HTR-8/SVneo (cell line): ENCODE measurements at regions not wholly inside any gene's neighbourhood (a gene's known extent, or its start where the extent isn't known, plus 50 kb on each side); places are given as distances from the start of the nearest gene placed in this dataset.
"Not testable (repeated sequence)": the region's sequence is repeated elsewhere in the genome, so short reads cannot be mapped to it uniquely, and the experiment has no call there.

ENCODE experiments used
- DNase-seq: peaks from one replicate; pipeline ENCODE4 v3.0.0; 2011; ENCODE audit warnings: low spot score, mixed read lengths; ENCODE audit not compliant: insufficient read length
- FAIRE-seq: peaks from 2 replicates; lab custom pipeline; 2011; peaks lifted over from hg19 to GRCh38; lab: Jason Lieb, UNC

DNA sequence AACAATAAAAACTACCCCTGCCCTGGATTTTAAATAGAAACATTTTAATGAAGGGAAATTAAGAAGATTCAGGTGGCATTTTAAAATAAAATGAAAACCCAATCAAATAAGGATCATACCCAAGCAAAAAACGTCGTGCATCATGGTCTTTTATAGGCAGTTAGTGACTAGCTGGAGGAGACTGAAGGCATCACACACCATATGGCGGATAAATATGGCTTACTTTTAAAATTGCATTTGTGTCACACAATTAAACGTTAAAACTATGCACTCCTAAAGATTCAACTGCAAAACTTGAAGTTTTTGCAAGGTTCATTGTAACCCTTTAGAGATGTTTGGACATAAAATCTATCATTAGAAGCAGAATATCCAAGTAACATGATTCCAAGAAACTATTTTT is 200.1 kb upstream of the NRG3 start:
- no peak for FAIRE-seq

DNA sequence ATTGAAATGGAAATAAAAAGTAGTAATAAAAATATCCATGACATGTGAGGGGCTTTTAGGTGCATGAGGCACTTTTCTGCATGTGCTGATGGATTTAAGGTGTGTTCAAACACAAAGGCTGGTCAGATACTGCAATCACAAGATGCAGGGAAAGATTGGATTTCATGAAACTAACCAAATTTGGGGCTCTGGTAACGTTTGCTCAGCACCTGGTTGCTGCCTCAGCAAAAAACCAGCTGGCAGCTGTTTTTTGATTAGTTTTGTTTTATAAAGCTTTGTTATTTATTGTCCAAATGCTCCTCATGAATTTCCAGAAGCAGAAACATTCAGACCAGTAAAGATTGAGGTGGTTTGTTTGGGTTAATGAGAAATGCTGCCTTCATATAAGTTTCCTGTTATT is 195.7 kb upstream of the NRG3 start:
- FAIRE-seq (no peak), DNase-seq (no peak)

More for the DNA sequence above, 200.1 kb upstream of the NRG3 start:
- no peak for DNase-seq

DNA sequence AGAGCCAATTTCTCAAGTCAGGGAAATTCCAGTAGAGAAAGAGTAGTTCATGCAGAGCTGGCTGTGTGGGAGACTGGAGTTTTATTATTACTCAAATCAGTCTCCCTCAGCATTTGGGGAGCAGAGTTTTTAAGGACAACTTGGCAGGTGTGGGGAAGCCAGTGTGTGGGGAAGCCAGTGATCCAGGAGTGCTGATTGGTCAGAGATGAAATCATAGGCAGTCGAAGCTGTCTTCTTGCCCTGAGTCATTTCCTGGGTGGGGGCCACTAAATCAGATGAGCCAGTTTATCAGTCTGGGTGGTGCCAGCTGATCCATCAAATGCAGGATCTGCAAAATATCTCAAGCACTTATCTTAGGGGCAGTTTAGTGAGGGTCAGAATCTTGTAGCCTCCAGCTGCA is 194.6 kb upstream of the NRG3 start:
- DNase-seq (no peak), FAIRE-seq (no peak)

DNA sequence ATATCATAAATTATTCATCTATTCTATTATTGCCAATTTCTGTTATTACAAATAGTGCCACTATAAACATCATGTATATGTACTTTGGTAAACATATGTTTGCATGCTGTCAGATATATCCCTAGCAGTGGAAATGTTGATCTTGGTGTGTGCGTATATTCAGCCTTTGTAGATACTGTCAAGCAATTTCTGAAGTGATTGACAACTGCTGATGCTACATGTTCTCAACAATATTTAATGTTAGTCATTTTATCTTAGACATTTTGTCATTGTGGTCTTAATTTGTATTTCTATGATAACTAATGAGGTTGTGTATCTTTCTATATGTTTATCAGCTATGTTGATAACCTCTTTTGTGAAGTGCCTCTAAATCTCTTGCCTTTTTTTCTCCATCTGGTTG is 186.5 kb upstream of the NRG3 start:
- no peak for DNase-seq

DNA sequence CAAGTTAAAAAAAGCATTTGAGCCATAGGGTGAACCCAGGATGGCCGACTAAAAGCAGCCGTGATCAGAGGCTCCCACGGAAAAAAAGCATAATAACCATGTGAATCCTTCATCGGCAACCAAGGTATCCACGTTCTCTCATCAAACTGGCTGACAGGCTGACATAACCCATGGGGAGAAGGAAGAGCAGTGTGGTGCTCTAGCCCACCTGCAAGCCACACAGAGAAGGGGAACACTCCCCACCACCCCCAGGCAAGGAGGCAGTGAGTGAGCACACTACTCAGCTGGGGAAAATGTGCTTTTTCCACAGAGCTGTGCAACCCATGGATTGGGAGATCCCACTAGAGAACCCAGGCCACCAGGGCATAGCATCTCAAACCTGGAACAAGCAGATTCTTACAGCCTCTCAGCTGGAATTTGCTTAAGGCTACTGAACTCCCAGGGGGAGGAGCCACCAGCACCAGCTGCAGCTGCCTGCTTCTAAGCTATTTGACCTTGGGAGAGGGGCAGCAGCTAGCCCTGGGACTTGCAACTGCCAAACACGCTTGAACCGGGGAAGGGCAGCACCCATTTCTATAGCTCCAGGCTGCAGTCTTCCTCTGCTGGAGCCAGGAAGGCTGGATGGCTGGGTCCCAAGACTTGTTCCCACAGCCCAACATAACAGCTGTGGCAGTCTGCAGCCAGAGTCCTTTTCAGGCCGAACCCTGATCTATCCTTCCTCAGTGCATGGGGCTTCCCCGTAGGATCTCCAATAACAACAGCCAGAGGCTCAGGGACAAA is 178.2 kb upstream of the NRG3 start:
- DNase-seq (no peak), FAIRE-seq (no peak)

More for the DNA sequence above, 186.5 kb upstream of the NRG3 start:
- FAIRE-seq: no peak

DNA sequence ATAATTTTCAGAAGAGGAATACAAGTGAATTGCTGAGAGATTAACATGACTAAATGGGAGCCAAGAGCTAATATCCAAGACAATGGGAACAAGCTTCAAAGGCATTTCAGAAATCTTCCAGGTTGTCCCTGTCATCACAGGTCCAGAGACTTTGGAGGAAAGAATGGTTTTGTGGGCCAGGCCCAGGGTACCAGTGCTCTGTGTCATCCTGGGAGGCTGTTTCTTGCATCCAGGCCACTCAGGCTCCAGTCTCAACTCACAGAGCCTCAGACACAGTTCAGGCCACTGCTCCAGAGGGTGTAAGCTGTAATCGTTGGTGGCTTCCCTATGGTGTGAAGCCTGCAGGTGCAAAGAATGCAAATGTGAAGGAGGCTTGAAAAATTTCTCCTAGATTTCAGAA is 170.4 kb upstream of the NRG3 start:
- no peak for FAIRE-seq
- no peak for DNase-seq

DNA sequence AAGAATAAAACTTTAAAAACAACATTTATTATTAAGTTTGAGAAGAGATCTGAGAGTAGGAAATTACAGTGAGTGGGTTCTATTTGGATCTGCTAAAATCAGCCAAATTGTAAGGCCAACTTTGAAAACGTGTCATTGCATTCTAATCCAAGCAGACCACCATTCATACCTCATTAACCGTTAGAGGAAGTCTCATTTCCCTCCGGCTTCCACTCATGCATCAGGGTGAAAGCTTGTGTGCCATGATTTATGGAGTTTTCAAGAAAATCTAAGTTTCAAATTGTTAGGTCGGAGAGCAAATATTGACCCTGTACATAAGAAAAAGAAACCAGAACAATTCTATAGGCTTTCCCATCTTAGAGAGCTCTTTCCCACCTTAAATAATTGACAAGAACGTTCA is 166.6 kb upstream of the NRG3 start:
- DNase-seq (no peak), FAIRE-seq (no peak)

DNA sequence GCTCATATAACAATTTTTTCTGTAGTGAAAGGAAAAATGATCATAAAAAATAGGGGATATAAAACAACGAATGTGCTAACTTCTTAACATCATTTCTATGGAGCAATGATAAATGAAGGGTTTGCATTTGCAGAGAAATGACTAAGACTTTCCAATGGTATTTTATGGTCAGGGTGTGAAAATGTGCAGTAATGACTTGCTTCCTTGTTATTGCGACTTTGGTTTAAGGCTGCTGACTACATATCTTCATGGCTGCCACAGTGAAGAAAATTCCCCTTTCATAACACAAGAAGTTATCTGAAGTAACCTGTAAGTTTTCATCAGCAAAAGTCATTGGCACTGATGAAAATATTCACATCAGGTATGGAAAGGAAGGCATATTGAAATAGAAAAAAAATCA is 166.1 kb upstream of the NRG3 start:
- DNase-seq: no peak

DNA sequence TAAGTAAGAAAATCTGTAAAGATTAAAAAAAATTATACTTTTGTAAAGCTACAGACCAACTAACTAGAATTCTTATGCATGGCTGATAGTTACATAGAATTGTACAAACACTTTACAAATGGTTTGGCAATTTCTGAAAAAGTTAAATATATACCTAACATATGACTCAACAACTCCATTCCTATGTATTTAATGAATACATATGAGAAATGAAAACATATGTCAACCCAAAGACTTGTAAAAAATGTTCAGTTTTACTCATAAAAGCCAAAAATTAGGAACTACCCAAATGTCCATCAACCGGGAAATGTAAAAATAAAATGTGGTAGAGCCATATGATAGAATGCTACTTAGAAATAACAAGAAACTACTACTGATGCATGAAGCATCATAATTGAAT is 152.6 kb upstream of the NRG3 start:
- DNase-seq: no peak
- no peak for FAIRE-seq

More for the DNA sequence above, 166.1 kb upstream of the NRG3 start:
- no peak for FAIRE-seq

DNA sequence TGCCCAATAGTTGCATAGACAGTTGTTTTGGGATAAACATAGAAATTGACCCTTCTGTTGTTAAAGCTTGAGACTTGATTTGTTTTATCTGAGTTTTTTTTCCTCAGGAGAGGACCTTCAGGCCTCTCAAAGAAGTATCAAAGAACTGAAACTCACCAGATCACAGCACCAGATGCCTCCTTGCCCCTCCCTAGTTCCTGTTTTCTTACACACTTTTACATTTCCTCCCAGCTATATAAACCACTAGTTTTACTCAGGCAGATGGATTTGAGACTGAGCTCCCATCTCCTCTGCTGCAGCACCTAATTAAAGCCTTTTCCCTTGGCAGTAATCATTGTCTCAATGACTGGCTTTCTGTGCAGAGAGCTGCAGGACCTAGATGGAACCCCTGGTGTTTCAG is 150.6 kb upstream of the NRG3 start:
- no peak for DNase-seq
- no peak for FAIRE-seq

DNA sequence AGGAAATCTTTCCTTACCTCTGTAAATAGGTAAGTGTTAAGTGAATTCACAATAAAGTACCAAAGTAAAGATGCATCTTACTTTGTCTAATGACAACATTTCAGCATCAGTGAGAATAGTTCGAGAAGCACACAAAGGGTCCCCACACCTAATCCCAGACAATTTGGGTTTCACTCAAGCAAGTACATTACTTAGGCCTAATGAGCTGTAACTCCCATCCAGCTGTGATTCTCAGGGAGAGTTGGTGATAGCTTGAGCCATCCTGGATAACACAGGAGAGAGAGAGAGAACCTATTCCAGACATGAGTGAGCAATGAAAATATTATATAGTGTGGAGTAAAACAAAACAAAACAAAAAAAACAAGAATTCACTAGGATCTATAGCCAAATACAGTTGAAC is 149.1 kb upstream of the NRG3 start:
- DNase-seq (no peak), FAIRE-seq (no peak)

DNA sequence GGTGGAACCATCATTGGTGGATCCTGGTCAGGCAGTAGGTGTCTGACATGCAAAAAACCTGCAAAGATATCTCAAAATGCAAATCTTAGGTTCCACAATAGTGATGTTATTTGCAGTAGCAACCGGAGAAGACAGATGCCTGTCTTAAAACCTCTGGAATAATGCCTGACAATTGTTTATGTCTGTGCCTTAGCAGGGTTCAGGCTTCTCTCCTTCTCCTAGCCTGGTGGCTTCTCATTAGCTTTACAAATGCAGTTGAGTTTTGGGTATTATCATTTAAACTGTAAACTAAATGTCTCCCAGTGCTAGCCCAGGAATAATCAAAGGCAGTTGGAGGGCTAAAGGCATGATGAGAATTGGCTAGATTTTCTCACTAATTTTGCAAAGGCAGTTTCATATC is 146.3 kb upstream of the NRG3 start:
- DNase-seq: no peak
- no peak for FAIRE-seq

DNA sequence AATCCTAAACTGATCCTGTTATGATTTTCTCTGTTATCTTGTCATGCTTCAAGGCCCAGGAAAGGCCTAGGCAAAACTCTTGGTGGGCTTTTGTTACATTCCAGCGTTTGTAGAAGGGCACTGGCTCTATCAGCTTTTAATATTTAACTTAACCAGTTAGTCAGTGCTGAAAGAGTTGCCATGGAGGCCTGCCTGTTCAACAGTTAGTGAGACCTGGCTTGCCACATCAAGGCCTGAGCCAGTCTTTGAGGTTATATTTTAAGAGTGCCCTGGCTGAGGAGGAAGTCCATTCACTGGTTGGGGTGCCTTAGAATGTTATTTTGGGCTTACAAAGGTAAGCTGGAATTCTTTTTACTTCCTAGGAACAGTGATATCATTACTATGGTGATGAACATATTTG is 144.1 kb upstream of the NRG3 start:
- FAIRE-seq (no peak), DNase-seq (no peak)

DNA sequence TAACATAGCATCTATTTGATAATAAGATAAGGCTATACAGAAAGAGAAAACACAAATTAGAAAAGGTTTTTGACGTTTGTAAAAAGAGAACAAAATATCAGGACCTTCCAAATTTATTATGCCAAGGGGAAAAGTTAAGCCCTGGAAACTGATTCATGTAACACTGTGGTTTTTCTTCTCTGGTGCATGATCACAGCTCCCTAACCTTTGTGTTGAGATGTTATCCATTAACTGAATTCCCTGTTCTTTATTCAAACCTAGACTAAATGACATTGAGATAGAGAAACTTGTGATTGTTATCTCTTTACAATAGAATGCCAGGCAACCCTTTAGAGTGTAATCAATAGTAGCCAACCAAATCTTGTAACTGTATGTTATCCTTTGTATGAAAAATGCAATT is 141.5 kb upstream of the NRG3 start:
- DNase-seq: no peak
- FAIRE-seq: no peak

DNA sequence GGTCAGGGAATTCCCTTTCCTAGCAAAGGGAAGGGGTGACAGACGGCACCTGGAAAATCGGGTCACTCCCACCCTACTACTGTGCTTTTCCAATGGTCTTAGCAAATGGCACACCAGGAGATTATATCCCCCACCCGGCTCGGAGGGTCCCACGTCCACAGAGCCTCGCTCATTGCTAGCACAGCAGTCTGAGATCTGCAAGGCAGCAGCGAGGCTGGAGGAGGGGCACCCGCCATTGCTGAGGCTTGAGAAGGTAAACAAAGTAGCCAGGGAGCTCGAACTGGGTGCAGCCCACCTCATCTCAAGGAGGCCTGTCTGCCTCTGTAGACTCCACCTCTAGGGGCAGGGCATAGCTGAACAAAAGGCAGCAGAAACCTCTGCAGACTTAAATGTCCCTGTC is 139.8 kb upstream of the NRG3 start:
- FAIRE-seq, DNase-seq: not testable (repeated sequence)

DNA sequence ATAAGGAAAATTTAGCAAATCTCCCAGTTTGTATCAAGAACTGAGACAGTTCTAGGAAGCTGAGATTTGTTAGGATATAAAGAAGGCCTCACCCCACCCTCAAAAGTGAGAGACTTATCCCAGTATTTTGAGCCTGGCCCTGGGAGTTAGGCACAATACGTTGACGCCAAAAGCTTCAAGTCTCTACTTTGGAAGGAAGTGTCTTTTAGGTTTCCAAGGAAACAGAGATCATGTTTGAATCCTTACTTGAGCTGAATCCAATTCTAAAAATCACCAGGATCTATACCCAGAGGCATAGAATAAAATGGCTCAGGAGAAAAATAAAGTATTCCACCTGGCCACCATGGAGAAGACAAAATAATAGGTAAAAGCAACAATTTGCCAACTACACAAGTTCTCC is 115.9 kb upstream of the NRG3 start:
- FAIRE-seq (no peak), DNase-seq (no peak)

DNA sequence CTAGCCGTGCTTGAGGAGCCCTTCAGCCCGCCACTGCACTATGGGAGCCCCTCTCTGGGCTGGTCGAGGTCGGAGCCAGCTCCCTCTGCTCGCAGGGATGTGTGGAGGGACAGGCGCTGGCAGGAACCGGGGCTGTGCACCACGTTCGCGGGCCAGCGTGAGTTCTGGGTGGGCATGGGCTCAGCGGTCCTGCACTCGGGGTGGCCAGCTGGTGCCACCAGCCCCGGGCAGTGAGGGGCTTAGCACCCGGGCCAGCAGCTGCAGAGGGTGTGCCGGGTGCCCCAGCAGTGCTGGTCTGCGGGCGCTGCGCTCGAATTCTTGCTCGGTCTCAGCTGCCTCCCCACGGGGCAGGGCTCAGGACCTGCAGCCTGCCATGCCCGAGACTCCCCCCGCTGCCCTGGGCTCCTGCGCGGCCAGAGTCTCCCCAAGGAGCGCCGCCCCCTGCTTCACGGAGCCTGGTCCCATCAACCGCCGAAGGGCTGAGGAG is 90.8 kb upstream of the NRG3 start:
- FAIRE-seq (no peak), DNase-seq (no peak)

DNA sequence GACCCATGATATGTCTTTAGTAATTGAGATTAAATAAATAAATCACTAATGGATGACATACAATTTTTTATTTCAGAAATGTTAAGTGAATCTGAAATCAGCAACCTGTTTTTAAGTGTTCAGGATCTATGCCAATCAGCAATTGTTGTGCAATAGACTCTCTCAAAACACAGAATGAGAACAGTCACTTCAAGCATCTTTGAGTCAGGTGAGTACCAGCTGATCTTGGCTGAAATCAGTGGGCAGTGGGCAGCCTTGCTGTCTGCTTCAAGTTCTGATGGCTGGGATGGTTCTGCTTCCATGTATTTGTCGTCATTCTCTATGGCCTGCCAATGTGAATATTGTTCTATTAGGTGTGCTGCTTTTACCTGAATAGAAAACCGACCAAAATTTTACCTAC is 82.3 kb upstream of the NRG3 start:
- FAIRE-seq (no peak), DNase-seq (no peak)

DNA sequence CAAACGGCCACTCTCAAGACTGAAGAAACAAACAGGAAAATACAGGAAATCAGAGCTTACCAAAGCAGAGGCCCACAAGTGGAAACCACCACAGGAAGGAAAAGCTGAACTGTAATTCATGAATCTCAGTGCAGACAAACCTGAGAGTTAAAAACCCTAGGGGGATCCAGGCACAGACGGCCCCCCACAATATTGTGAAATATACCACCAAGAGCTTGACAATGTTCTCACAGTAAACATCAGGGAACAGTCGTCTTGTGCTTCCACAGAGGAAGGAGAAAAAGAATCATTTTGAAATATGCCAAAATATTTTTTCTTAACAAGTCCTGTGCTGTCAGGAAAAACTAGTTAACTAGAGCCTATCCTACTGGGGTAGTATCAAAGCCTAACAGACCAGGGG is 68.2 kb upstream of the NRG3 start:
- FAIRE-seq (no peak), DNase-seq (no peak)

DNA sequence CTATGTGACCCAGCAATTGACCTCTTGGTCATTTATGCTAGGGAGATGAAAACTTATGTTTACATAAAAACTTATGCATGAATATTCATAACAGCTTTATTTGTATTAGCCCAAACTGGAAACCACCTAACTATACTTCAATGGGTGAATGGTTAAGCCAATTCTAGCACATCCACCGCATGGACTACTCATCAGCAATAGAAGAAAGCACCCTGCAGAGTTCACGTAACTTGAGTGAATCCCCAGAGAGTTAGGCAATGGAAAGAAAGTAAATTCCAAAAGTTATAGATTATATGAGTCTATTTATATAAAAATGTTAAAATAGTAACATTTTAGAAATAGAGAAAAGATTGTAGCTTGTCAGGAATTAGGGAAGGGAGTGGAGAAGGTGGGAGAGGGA is 60.2 kb upstream of the NRG3 start:
- FAIRE-seq: no peak

DNA sequence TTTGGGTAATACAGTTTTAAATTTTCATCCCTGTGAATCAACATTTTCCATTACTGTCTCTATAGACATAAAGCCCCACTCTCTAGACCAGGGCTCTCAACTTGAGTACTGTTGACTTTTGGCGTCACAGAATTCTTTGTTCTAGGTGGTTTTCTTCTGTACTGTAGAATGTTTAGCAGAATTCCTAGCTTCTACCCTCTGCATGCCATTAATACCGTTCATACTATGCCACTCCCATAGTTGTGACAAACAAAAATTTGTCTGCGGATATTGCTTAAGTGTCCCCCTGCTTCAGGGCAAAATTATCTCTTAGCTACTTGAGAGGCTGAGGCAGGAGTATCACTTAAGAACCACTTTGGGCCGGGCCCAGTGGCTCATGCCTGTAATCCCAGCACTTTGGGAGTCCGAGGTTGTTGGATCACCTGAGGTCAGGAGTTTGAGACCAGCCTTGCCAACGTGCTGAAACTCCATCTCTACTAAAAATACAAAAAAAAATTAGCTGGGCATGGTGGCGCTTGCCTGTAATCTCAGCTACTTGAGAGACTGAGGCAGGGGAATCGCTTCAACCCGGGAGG is 57.3 kb upstream of the NRG3 start:
- no peak for DNase-seq
- FAIRE-seq: no peak

More for the DNA sequence above, 60.2 kb upstream of the NRG3 start:
- DNase-seq: no peak

DNA sequence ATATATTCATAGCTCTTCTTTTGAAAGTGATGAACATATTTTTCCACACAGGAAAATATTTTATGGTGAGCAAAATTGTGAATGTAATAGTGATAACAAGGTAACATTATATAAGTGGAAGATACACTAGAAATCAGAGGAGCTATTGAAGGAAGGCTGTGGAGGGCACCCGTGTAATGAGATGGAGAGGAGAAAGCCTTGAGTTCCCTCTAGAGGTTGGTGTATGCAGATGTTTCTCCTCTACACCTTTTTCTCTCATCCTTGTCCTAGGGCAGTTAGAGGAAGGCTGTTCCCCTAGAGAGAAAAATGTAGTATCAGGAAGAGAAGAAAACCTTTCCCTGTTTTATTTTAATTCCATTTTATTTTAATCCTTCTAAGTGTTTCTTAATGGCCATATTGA is 54.6 kb upstream of the NRG3 start:
- no peak for DNase-seq
- no peak for FAIRE-seq
